Nephron (organoid): ENCODE measurements at regions not wholly inside any gene's neighbourhood (a gene's known extent, or its start where the extent isn't known, plus 50 kb on each side); places are given as distances from the start of the nearest gene placed in this dataset.

Experiments
- H3K27ac Mint-ChIP-seq, 3 experiments: 2 replicates each; pipeline ENCODE4 v1.8.0; 2020; ENCODE audit warnings: mixed read lengths in 3 of 3, mild to moderate bottlenecking in 2 of 3, moderate library complexity in 1 of 3
- H3K27me3 Mint-ChIP-seq: 2 replicates; pipeline ENCODE4 v1.8.0; 2021; ENCODE audit warnings: low read depth, mild to moderate bottlenecking, moderate library complexity, mixed read lengths
- H3K36me3 Mint-ChIP-seq: 2 replicates; pipeline ENCODE4 v1.8.0; 2020; ENCODE audit warnings: low read depth, mixed read lengths
- H3K4me1 Mint-ChIP-seq: 2 replicates; pipeline ENCODE4 v1.8.0; 2020; ENCODE audit warnings: mixed read lengths
- H3K4me3 Mint-ChIP-seq, 3 experiments: 2 replicates each; pipeline ENCODE4 v1.8.0; 2020; ENCODE audit warnings: mild to moderate bottlenecking in 3 of 3, mixed read lengths in 3 of 3, moderate library complexity in 2 of 3
- H3K9me3 Mint-ChIP-seq: 2 replicates; pipeline ENCODE4 v1.8.0; 2020; ENCODE audit warnings: mixed read lengths
- CTCF ChIP-seq, 3 experiments: fragments of 200-600 bp; sonication (generic); IDR thresholded peaks; one replicate each; pipeline ENCODE4 v1.5.0; 2021; ENCODE audit warnings: antibody characterized with exemption in 3 of 3; ENCODE audit not compliant: unreplicated experiment in 3 of 3

- peaks cover 2% of the 10 kb centered on the region for H3K9me3 Mint-ChIP-seq
These were observed 163.8 kb downstream of the TMEM200A start for GRCh38 chr6:130529569-130530149.

GRCh38 chr6:130534627-130535026 is 168.8 kb downstream of the TMEM200A start:
- Mint-ChIP-seq H3K4me3 (no peak overlapping the region), H3K36me3 (no peaks in the 10 kb centered on the region), H3K27me3 (peaks cover 7% of the 10 kb centered on the region), H3K27ac (no peak overlapping the region), H3K9me3 (peaks cover 24% of the 10 kb centered on the region), H3K4me1 (no peaks in the 10 kb centered on the region)
- TF ChIP-seq CTCF (IDR thresholded peaks at IDR 0.05; ENCODE audit: unreplicated experiment in 3 of 3), result no peak

More at GRCh38 chr6:130529569-130530149, 163.8 kb downstream of the TMEM200A start:
- Mint-ChIP-seq H3K4me3 (no peak overlapping the region), H3K27me3 (no peaks in the 10 kb centered on the region), H3K27ac (no peak overlapping the region), H3K4me1 (peaks cover 14% of the 10 kb centered on the region), H3K36me3 (no peaks in the 10 kb centered on the region)
- TF ChIP-seq CTCF (IDR thresholded peaks at IDR 0.05; ENCODE audit: unreplicated experiment in 3 of 3), result no peak

- Mint-ChIP-seq H3K36me3 (no peaks in the 10 kb centered on the region), H3K4me3 (no peak overlapping the region), H3K27me3 (peaks cover 7% of the 10 kb centered on the region), H3K27ac (no peak overlapping the region), H3K4me1 (no peaks in the 10 kb centered on the region), H3K9me3 (peaks cover 30% of the 10 kb centered on the region)
- no peak for TF ChIP-seq CTCF (IDR thresholded peaks at IDR 0.05; ENCODE audit: unreplicated experiment in 3 of 3)
These were observed 169.4 kb downstream of the TMEM200A start for GRCh38 chr6:130535242-130535641.

GRCh38 chr6:130537447-130537846 is 171.6 kb downstream of the TMEM200A start:
- H3K4me1 Mint-ChIP-seq, result no peaks in the 10 kb centered on the region
- no peak for TF ChIP-seq CTCF (IDR thresholded peaks at IDR 0.05; ENCODE audit: unreplicated experiment in 3 of 3)
- peaks cover 7% of the 10 kb centered on the region for H3K27me3 Mint-ChIP-seq
- H3K27ac Mint-ChIP-seq, result no peak overlapping the region
- H3K4me3 Mint-ChIP-seq, result no peak overlapping the region
- peaks cover 34% of the 10 kb centered on the region for H3K9me3 Mint-ChIP-seq
- no peaks in the 10 kb centered on the region for H3K36me3 Mint-ChIP-seq

- Mint-ChIP-seq H3K4me3 (no peak overlapping the region), H3K4me1 (peaks cover 9% of the 10 kb centered on the region), H3K36me3 (no peaks in the 10 kb centered on the region), H3K27ac (peak overlapping the region in 2 of 3 experiments; percentile 7 to 54), H3K27me3 (no peaks in the 10 kb centered on the region), H3K9me3 (no peaks in the 10 kb centered on the region)
- no peak for TF ChIP-seq CTCF (IDR thresholded peaks at IDR 0.05; ENCODE audit: unreplicated experiment in 3 of 3)
These were observed 181.9 kb downstream of the TMEM200A start for GRCh38 chr6:130547723-130548122.

- Mint-ChIP-seq H3K36me3 (no peaks in the 10 kb centered on the region), H3K27ac (peak overlapping the region in 1 of 3 experiments; percentile 14), H3K9me3 (no peaks in the 10 kb centered on the region), H3K4me3 (no peak overlapping the region), H3K27me3 (no peaks in the 10 kb centered on the region), H3K4me1 (peaks cover 4% of the 10 kb centered on the region)
- TF ChIP-seq CTCF (IDR thresholded peaks at IDR 0.05; ENCODE audit: unreplicated experiment in 3 of 3), result no peak
These were observed 191.8 kb downstream of the TMEM200A start for GRCh38 chr6:130557481-130558112.
